ENCODE measurements at regions not wholly inside any gene's neighbourhood (a gene's known extent, or its start where the extent isn't known, plus 50 kb on each side); places are given as distances from the start of the nearest gene placed in this dataset.
"Not testable (repeated sequence)": the region's sequence is repeated elsewhere in the genome, so short reads cannot be mapped to it uniquely, and the experiment has no call there.

GRCh38 chr13:33340631-33341030 lies 55.1 kb upstream of the STARD13 start:
- DNase-seq, result no peak

GRCh38 chr13:33341861-33342452 lies 56.4 kb upstream of the STARD13 start:
- DNase-seq, result no peak

GRCh38 chr13:33345842-33346241 lies 60.3 kb upstream of the STARD13 start:
- no peak for DNase-seq

- no peak for DNase-seq
Observed at GRCh38 chr13:33347861-33348260, 62.3 kb upstream of the STARD13 start.

GRCh38 chr13:33348366-33348765 lies 62.8 kb upstream of the STARD13 start:
- no peak for DNase-seq

GRCh38 chr13:33349288-33349985 lies 63.9 kb upstream of the STARD13 start:
- DNase-seq, result peak; percentile 38

- DNase-seq, result peak; percentile 54
Observed at GRCh38 chr13:33349986-33350826, 64.7 kb upstream of the STARD13 start.

GRCh38 chr13:33351319-33351718 lies 65.8 kb upstream of the STARD13 start:
- DNase-seq, result peak; percentile 81

- peak; percentile 11 for DNase-seq
Observed at GRCh38 chr13:33352041-33352440, 66.5 kb upstream of the STARD13 start.

- DNase-seq, result no peak
Observed at GRCh38 chr13:33352526-33352925, 67.0 kb upstream of the STARD13 start.

- peak; percentile 20 for DNase-seq
Observed at GRCh38 chr13:33353210-33353609, 67.7 kb upstream of the STARD13 start.

- DNase-seq, result no peak
Observed at GRCh38 chr13:33353646-33354045, 68.1 kb upstream of the STARD13 start.

GRCh38 chr13:33355201-33355895 lies 69.8 kb upstream of the STARD13 start:
- no peak for DNase-seq

- not testable (repeated sequence) for DNase-seq
Observed at GRCh38 chr13:33358076-33358475, 72.5 kb upstream of the STARD13 start.

GRCh38 chr13:33362986-33363727 lies 77.6 kb upstream of the STARD13 start:
- DNase-seq, result no peak

- no peak for DNase-seq
Observed at GRCh38 chr13:33364192-33364591, 78.6 kb upstream of the STARD13 start.

GRCh38 chr13:33366469-33367062 lies 81.0 kb upstream of the STARD13 start:
- no peak for DNase-seq

- no peak for DNase-seq
Observed at GRCh38 chr13:33367171-33367895, 81.8 kb upstream of the STARD13 start.

- peak; percentile 31 for DNase-seq
Observed at GRCh38 chr13:33367926-33368325, 82.4 kb upstream of the STARD13 start.

- DNase-seq, result no peak
Observed at GRCh38 chr13:33369073-33369472, 83.5 kb upstream of the STARD13 start.

GRCh38 chr13:33372251-33372919 lies 86.8 kb upstream of the STARD13 start:
- DNase-seq, result no peak
